GM23248 (cell line): ENCODE measurements at regions not wholly inside any gene's neighbourhood (a gene's known extent, or its start where the extent isn't known, plus 50 kb on each side); places are given as distances from the start of the nearest gene placed in this dataset.

ENCODE experiments used
- EZH2 ChIP-seq: fragments of 200-600 bp; sonication (generic); IDR thresholded peaks from 2 replicates; pipeline ENCODE4 v1.6.1; 2018; ENCODE audit warnings: antibody characterized with exemption, mild to moderate bottlenecking; ENCODE audit not compliant: insufficient read depth, poor library complexity, severe bottlenecking
- EZH2phosphoT487 ChIP-seq: fragments of 200-600 bp; sonication (generic); IDR thresholded peaks from 2 replicates; pipeline ENCODE4 v1.6.1; 2018; ENCODE audit warnings: antibody characterized with exemption, moderate library complexity, mild to moderate bottlenecking, low read depth; ENCODE audit not compliant: insufficient read depth

DNA sequence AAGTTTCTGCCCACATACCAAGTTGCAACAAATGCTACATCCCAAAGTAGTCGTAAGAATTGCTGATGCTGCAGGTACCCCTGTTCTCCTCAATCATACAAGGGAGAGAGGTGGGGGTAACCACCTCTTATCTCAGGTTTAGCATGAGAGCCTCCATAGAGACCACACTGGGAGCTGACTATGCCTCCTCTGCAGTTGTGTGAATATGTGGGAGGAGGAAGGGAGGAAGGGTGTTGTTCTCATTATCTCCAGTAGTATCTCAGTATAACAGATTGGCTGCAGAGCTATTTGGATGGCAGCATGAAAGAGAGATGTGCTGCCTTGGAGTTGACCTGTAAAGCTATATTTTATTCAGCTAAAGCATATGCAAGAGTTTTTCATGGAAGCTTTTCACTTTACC, 690.7 kb downstream of the KCNJ3 start:
- TF ChIP-seq EZH2: no peak
- TF ChIP-seq EZH2phosphoT487: no peak
